ENCODE measurements at regions not wholly inside any gene's neighbourhood (a gene's known extent, or its start where the extent isn't known, plus 50 kb on each side); places are given as distances from the start of the nearest gene placed in this dataset.

- TF ChIP-seq ZNF692 (tag by site-specific recombination; IDR thresholded peaks at IDR 0.05) (no peak), SETDB1 (IDR thresholded peaks at IDR 0.05; ENCODE audit: insufficient read length, low read length) (no peak), KLF8 (tag by site-specific recombination; IDR thresholded peaks at IDR 0.05) (no peak), ZBTB21 (tag by site-specific recombination; IDR thresholded peaks at IDR 0.05) (no peak), ZNF488 (tag by site-specific recombination; IDR thresholded peaks at IDR 0.05) (no peak), GLI4 (tag by site-specific recombination; IDR thresholded peaks at IDR 0.05) (no peak), ZNF623 (tag by site-specific recombination; IDR thresholded peaks at IDR 0.05) (no peak), TCF7L2 (IDR thresholded peaks at IDR 0.05; ENCODE audit: borderline replicate concordance, low read depth, low read length) (no peak)
Observed at GRCh38 chr13:88068975-88069374, 397.8 kb downstream of the SLITRK5 start (continued).

DNA sequence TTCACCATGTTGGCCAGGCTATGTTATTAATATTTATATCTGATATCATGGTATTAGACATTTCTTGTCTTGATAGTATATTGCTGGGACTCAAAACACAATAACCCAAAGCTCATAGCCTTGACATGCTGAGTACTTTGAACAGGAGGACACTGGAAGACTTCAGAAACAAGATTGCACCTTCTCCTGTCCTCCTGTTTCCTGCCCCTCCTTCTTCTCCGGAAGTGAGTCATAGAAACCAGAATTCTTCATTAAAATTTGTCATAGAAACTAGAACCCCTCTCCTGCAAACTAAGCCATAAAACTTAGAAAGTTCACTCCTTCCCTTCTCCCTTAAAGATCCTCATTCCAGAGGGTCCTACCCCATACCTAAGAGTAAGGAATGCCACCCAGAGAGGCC, 400.2 kb downstream of the SLITRK5 start:
- POLR2A ChIA-PET: no interaction called here
- Histone ChIP-seq H3K9me3 (ENCODE audit: control insufficient read depth, insufficient read depth, low read depth, low read length) (no peaks in the 10 kb centered on the region), H3K4me1 (ENCODE audit: control insufficient read depth, insufficient read depth, low read length) (no peaks in the 10 kb centered on the region), H3K27ac (ENCODE audit: extremely low read depth, low read depth, low read length) (no peak overlapping the region), H3K36me3 (ENCODE audit: control insufficient read depth in 2 of 2, insufficient read depth in 1 of 2, low read length in 2 of 2) (no peaks in the 10 kb centered on the region), H3K4me3 (ENCODE audit: low read depth, low read length) (no peak overlapping the region)
- TF ChIP-seq ZNF274 (IDR thresholded peaks at IDR 0.05; ENCODE audit: low read length): no peak
- TF ChIP-seq ZNF274 (tag by site-specific recombination; IDR thresholded peaks at IDR 0.05; ENCODE audit: borderline replicate concordance): no peak
- no peak for TF ChIP-seq ZNF19 (tag by site-specific recombination; IDR thresholded peaks at IDR 0.05; ENCODE audit: low read depth)
- no peak for TF ChIP-seq ZEB2 (tag by site-specific recombination; IDR thresholded peaks at IDR 0.05)
- TF ChIP-seq ZXDB (tag by site-specific recombination; IDR thresholded peaks at IDR 0.05): no peak
- no peak for TF ChIP-seq ZNF792 (tag by site-specific recombination; IDR thresholded peaks at IDR 0.05)
- no peak for TF ChIP-seq ZNF664 (tag by site-specific recombination; IDR thresholded peaks at IDR 0.05)
- no peak for TF ChIP-seq ZNF513 (tag by site-specific recombination; IDR thresholded peaks at IDR 0.05)
- TF ChIP-seq YY1 (tag by site-specific recombination; IDR thresholded peaks at IDR 0.05): no peak
- TF ChIP-seq ZNF423 (tag by site-specific recombination; IDR thresholded peaks at IDR 0.05): no peak
- TF ChIP-seq KLF10 (tag by site-specific recombination; IDR thresholded peaks at IDR 0.05): no peak
- no peak for TF ChIP-seq ZNF585B (tag by site-specific recombination; IDR thresholded peaks at IDR 0.05)
- no peak for TF ChIP-seq ZNF544 (tag by site-specific recombination; IDR thresholded peaks at IDR 0.05)
- TF ChIP-seq ZNF560 (tag by site-specific recombination; IDR thresholded peaks at IDR 0.05; ENCODE audit: borderline replicate concordance): no peak
- no peak for TF ChIP-seq ZNF777 (tag by site-specific recombination; IDR thresholded peaks at IDR 0.05; ENCODE audit: borderline replicate concordance)
- no peak for TF ChIP-seq ZNF266 (tag by site-specific recombination; IDR thresholded peaks at IDR 0.05; ENCODE audit: low read depth)
- no peak for TF ChIP-seq ZNF112 (tag by site-specific recombination; IDR thresholded peaks at IDR 0.05)
- no peak for TF ChIP-seq ZNF391 (tag by site-specific recombination; IDR thresholded peaks at IDR 0.05; ENCODE audit: borderline replicate concordance, low read depth)
- no peak for TF ChIP-seq SP2 (tag by site-specific recombination; IDR thresholded peaks at IDR 0.05)
- TF ChIP-seq ZNF843 (tag by site-specific recombination; IDR thresholded peaks at IDR 0.05): no peak
- CTCF ChIA-PET: no interaction called here

All from HEK293 (cell line).